Cardiac fibroblast (primary cell): ENCODE measurements at regions not wholly inside any gene's neighbourhood (a gene's known extent, or its start where the extent isn't known, plus 50 kb on each side); places are given as distances from the start of the nearest gene placed in this dataset.
A peak's percentile ranks its signal among the peaks of the same experiment; 100 is the strongest.

Experiments
- DNase-seq, 2 donors: peaks; one replicate each; pipeline versions ENCODE4 v3.0.0 to v3.0.0-alpha.2; 2010; ENCODE audit warnings: low read depth in 2 of 2
- H3K4me3 ChIP-seq, 2 donors: replicated peaks in 1 of 2; 1 replicate in 1 of 2; 2 replicates in 1 of 2; pipeline ENCODE4 v1.5.1; 2011; ENCODE audit warnings: low read depth in 2 of 2, low read length in 2 of 2, mild to moderate bottlenecking in 2 of 2, moderate library complexity in 1 of 2
- CTCF ChIP-seq: IDR thresholded peaks from one replicate; pipeline ENCODE4 v1.5.1; 2011; ENCODE audit warnings: low read depth, mild to moderate bottlenecking, low read length, inconsistent platforms

- peak; percentile 11 to 21 for DNase-seq
- no peak overlapping the region for H3K4me3 ChIP-seq
- TF ChIP-seq CTCF: no peak
These were observed 856.4 kb upstream of the LRRC4C start for GRCh38 chr11:42315846-42316245.

- DNase-seq: peak in 1 of 2 donors; percentile 47
- TF ChIP-seq CTCF: no peak
- no peak overlapping the region for H3K4me3 ChIP-seq
These were observed 860.5 kb upstream of the LRRC4C start for GRCh38 chr11:42319921-42320320.

GRCh38 chr11:42329929-42330565 lies 870.6 kb upstream of the LRRC4C start:
- H3K4me3 ChIP-seq: no peak overlapping the region
- no peak for TF ChIP-seq CTCF
- DNase-seq: peak; percentile 18 to 66

- no peak overlapping the region for H3K4me3 ChIP-seq
- no peak for TF ChIP-seq CTCF
- DNase-seq: peak in 1 of 2 donors; percentile 20
These were observed 878.5 kb upstream of the LRRC4C start for GRCh38 chr11:42337786-42338455.

GRCh38 chr11:42344204-42344792 lies 884.8 kb upstream of the LRRC4C start:
- no peak for TF ChIP-seq CTCF
- no peak for DNase-seq
- no peak overlapping the region for H3K4me3 ChIP-seq

GRCh38 chr11:42345933-42346332 lies 886.5 kb upstream of the LRRC4C start:
- no peak for TF ChIP-seq CTCF
- H3K4me3 ChIP-seq: no peak overlapping the region
- DNase-seq: no peak
